Stimulated activated naive CD8-positive, alpha-beta T cell treated with anti-CD3 and anti-CD28 coated beads, Interleukin-15, amount 100 ng/mL, for 72 hours (primary cell): ENCODE measurements at regions not wholly inside any gene's neighbourhood (a gene's known extent, or its start where the extent isn't known, plus 50 kb on each side); places are given as distances from the start of the nearest gene placed in this dataset.
"Not testable (repeated sequence)": the region's sequence is repeated elsewhere in the genome, so short reads cannot be mapped to it uniquely, and the experiment has no call there.

ENCODE experiments used
- ATAC-seq: fragments of 150-1000 bp; cut with Tn5 transposase; 2 replicates; pipeline ENCODE4 v1.10.0; 2021; ENCODE audit warnings: mild to moderate bottlenecking, moderate library complexity
- DNase-seq, 2 donors: peaks; one replicate each; pipeline ENCODE4 v3.0.0; 2021 to 2022
- H3K27ac Mint-ChIP-seq, 2 donors: one replicate each; pipeline ENCODE4 v1.8.0; 2022; ENCODE audit warnings: mild to moderate bottlenecking in 2 of 2, mixed read lengths in 2 of 2, moderate library complexity in 2 of 2
- H3K27me3 Mint-ChIP-seq: one replicate; pipeline ENCODE4 v1.8.0; 2022; ENCODE audit warnings: mixed read lengths
- H3K4me1 Mint-ChIP-seq: one replicate; pipeline ENCODE4 v1.8.0; 2022; ENCODE audit warnings: mild to moderate bottlenecking, mixed read lengths
- H3K4me3 Mint-ChIP-seq, 2 donors: one replicate each; pipeline ENCODE4 v1.8.0; 2022; ENCODE audit warnings: mild to moderate bottlenecking in 2 of 2, mixed read lengths in 2 of 2, moderate library complexity in 1 of 2
- H3K9me3 Mint-ChIP-seq, 2 donors: one replicate each; pipeline ENCODE4 v1.8.0; 2022; ENCODE audit warnings: mixed read lengths in 2 of 2

- not testable (repeated sequence) for ATAC-seq, H3K4me1 Mint-ChIP-seq, H3K27me3 Mint-ChIP-seq, DNase-seq, H3K4me3 Mint-ChIP-seq, H3K27ac Mint-ChIP-seq
- peaks cover 20 to 28% of the 10 kb centered on the region in 2 donors for H3K9me3 Mint-ChIP-seq
Measured at GRCh38 chr11:37145434-37145833, 547.4 kb upstream of the RAG2 start.

GRCh38 chr11:37142591-37142990, 544.6 kb upstream of the RAG2 start:
- no peaks in the 10 kb centered on the region for H3K27me3 Mint-ChIP-seq
- ATAC-seq, result no peak
- H3K4me3 Mint-ChIP-seq, result no peak overlapping the region
- H3K9me3 Mint-ChIP-seq, result peaks cover 20 to 31% of the 10 kb centered on the region in 2 donors
- no peaks in the 10 kb centered on the region for H3K4me1 Mint-ChIP-seq
- H3K27ac Mint-ChIP-seq, result no peak overlapping the region
- no peak for DNase-seq

- no peak overlapping the region for H3K27ac Mint-ChIP-seq
- peaks cover 24 to 35% of the 10 kb centered on the region in 2 donors for H3K9me3 Mint-ChIP-seq
- H3K27me3 Mint-ChIP-seq, result no peaks in the 10 kb centered on the region
Measured at GRCh38 chr11:37141707-37142106, 543.7 kb upstream of the RAG2 start.

GRCh38 chr11:37135606-37136005, 537.6 kb upstream of the RAG2 start:
- not testable (repeated sequence) for H3K27me3 Mint-ChIP-seq, H3K27ac Mint-ChIP-seq, ATAC-seq, H3K4me1 Mint-ChIP-seq, H3K4me3 Mint-ChIP-seq, DNase-seq
- H3K9me3 Mint-ChIP-seq, result peaks cover 18 to 52% of the 10 kb centered on the region in 2 donors

More at GRCh38 chr11:37141707-37142106, 543.7 kb upstream of the RAG2 start:
- Mint-ChIP-seq H3K4me1 (no peaks in the 10 kb centered on the region), H3K4me3 (no peak overlapping the region)
- DNase-seq, result no peak
- no peak for ATAC-seq

GRCh38 chr11:37134637-37135036, 536.6 kb upstream of the RAG2 start:
- Mint-ChIP-seq H3K4me1 (no peaks in the 10 kb centered on the region), H3K27ac (no peak overlapping the region), H3K27me3 (no peaks in the 10 kb centered on the region), H3K9me3 (peaks cover 19 to 62% of the 10 kb centered on the region in 2 donors), H3K4me3 (no peak overlapping the region)
- no peak for ATAC-seq
- no peak for DNase-seq

GRCh38 chr11:37124384-37124783, 526.3 kb upstream of the RAG2 start:
- Mint-ChIP-seq H3K4me3 (no peak overlapping the region), H3K9me3 (peaks cover 10 to 20% of the 10 kb centered on the region in 2 donors), H3K27ac (no peak overlapping the region), H3K4me1 (no peaks in the 10 kb centered on the region), H3K27me3 (no peaks in the 10 kb centered on the region)
- no peak for ATAC-seq
- no peak for DNase-seq

- no peak for DNase-seq
- ATAC-seq, result no peak
- no peaks in the 10 kb centered on the region for H3K27me3 Mint-ChIP-seq
- no peaks in the 10 kb centered on the region for H3K4me1 Mint-ChIP-seq
- no peak overlapping the region for H3K4me3 Mint-ChIP-seq
- H3K9me3 Mint-ChIP-seq, result peaks cover 7 to 9% of the 10 kb centered on the region in 2 donors
- H3K27ac Mint-ChIP-seq, result no peak overlapping the region
Measured at GRCh38 chr11:37115963-37116362, 517.9 kb upstream of the RAG2 start.

- ATAC-seq, result no peak
- H3K27ac Mint-ChIP-seq, result no peak overlapping the region
- no peak for DNase-seq
- H3K4me3 Mint-ChIP-seq, result no peak overlapping the region
- peaks cover 7 to 15% of the 10 kb centered on the region in 2 donors for H3K9me3 Mint-ChIP-seq
- H3K4me1 Mint-ChIP-seq, result no peaks in the 10 kb centered on the region
- no peaks in the 10 kb centered on the region for H3K27me3 Mint-ChIP-seq
Measured at GRCh38 chr11:37110385-37110784, 512.3 kb upstream of the RAG2 start.

GRCh38 chr11:37109286-37109585, 511.2 kb upstream of the RAG2 start:
- Mint-ChIP-seq H3K9me3 (peaks cover 10 to 15% of the 10 kb centered on the region in 2 donors), H3K27ac (no peak overlapping the region), H3K27me3 (no peaks in the 10 kb centered on the region), H3K4me1 (no peaks in the 10 kb centered on the region), H3K4me3 (no peak overlapping the region)
- DNase-seq (no peak), ATAC-seq (no peak)

GRCh38 chr11:37108436-37109285, 510.6 kb upstream of the RAG2 start:
- ATAC-seq, result no peak
- Mint-ChIP-seq H3K4me3 (no peak overlapping the region), H3K4me1 (no peaks in the 10 kb centered on the region), H3K9me3 (peaks cover 10 to 18% of the 10 kb centered on the region in 2 donors), H3K27ac (no peak overlapping the region), H3K27me3 (no peaks in the 10 kb centered on the region)
- no peak for DNase-seq

GRCh38 chr11:37107831-37108230, 509.8 kb upstream of the RAG2 start:
- Mint-ChIP-seq H3K9me3 (peaks cover 11 to 22% of the 10 kb centered on the region in 2 donors), H3K4me1 (no peaks in the 10 kb centered on the region)

GRCh38 chr11:37107415-37107814, 509.4 kb upstream of the RAG2 start:
- Mint-ChIP-seq H3K27ac (no peak overlapping the region), H3K9me3 (peaks cover 11 to 22% of the 10 kb centered on the region in 2 donors), H3K4me1 (no peaks in the 10 kb centered on the region), H3K4me3 (no peak overlapping the region), H3K27me3 (no peaks in the 10 kb centered on the region)
- DNase-seq (no peak), ATAC-seq (no peak)

More at GRCh38 chr11:37107831-37108230, 509.8 kb upstream of the RAG2 start:
- H3K4me3 Mint-ChIP-seq, result no peak overlapping the region
- no peak for DNase-seq
- no peak overlapping the region for H3K27ac Mint-ChIP-seq
- no peaks in the 10 kb centered on the region for H3K27me3 Mint-ChIP-seq
- no peak for ATAC-seq

GRCh38 chr11:37105427-37105826, 507.4 kb upstream of the RAG2 start:
- ATAC-seq, result no peak
- H3K4me3 Mint-ChIP-seq, result no peak overlapping the region
- H3K4me1 Mint-ChIP-seq, result no peaks in the 10 kb centered on the region
- DNase-seq, result no peak
- peaks cover 8 to 11% of the 10 kb centered on the region in 2 donors for H3K9me3 Mint-ChIP-seq
- H3K27ac Mint-ChIP-seq, result no peak overlapping the region
- no peaks in the 10 kb centered on the region for H3K27me3 Mint-ChIP-seq

- Mint-ChIP-seq H3K27ac (no peak overlapping the region), H3K4me3 (no peak overlapping the region), H3K9me3 (peaks cover 7 to 11% of the 10 kb centered on the region in 2 donors), H3K4me1 (no peaks in the 10 kb centered on the region), H3K27me3 (no peaks in the 10 kb centered on the region)
- no peak for DNase-seq
- ATAC-seq, result no peak
Measured at GRCh38 chr11:37104380-37104779, 506.3 kb upstream of the RAG2 start.

GRCh38 chr11:37100008-37100407, 502.0 kb upstream of the RAG2 start:
- no peaks in the 10 kb centered on the region for H3K27me3 Mint-ChIP-seq
- no peak for DNase-seq
- ATAC-seq, result no peak
- H3K9me3 Mint-ChIP-seq, result peaks cover 11 to 14% of the 10 kb centered on the region in 2 donors
- no peak overlapping the region for H3K27ac Mint-ChIP-seq
- no peak overlapping the region for H3K4me3 Mint-ChIP-seq
- no peaks in the 10 kb centered on the region for H3K4me1 Mint-ChIP-seq

GRCh38 chr11:37092487-37092886, 494.5 kb upstream of the RAG2 start:
- Mint-ChIP-seq H3K4me3 (no peak overlapping the region), H3K27ac (no peak overlapping the region), H3K4me1 (no peaks in the 10 kb centered on the region), H3K9me3 (peaks cover 0 to 9% of the 10 kb centered on the region in 2 donors), H3K27me3 (no peaks in the 10 kb centered on the region)
- DNase-seq, result no peak
- ATAC-seq, result no peak

- Mint-ChIP-seq H3K27me3 (no peaks in the 10 kb centered on the region), H3K4me3 (no peak overlapping the region), H3K4me1 (no peaks in the 10 kb centered on the region), H3K9me3 (peaks cover 0 to 1% of the 10 kb centered on the region in 2 donors), H3K27ac (no peak overlapping the region)
- no peak for DNase-seq
- ATAC-seq, result no peak
Measured at GRCh38 chr11:37089439-37089838, 491.4 kb upstream of the RAG2 start.
